ENCODE measurements at regions not wholly inside any gene's neighbourhood (a gene's known extent, or its start where the extent isn't known, plus 50 kb on each side); places are given as distances from the start of the nearest gene placed in this dataset.

- H3K27ac Mint-ChIP-seq = no peak overlapping the region
- WGBS (ENCODE audit: insufficient coverage) = no CpG with 5 or more reads among the region's 4 CpGs
- Histone ChIP-seq H3K4me2 (replicated peaks; ENCODE audit: low read depth, low read length, poor library complexity, severe bottlenecking) (no peak overlapping the region), H4K20me1 (ENCODE audit: control insufficient read depth, insufficient read depth, low read length, poor library complexity, severe bottlenecking) (no peaks in the 10 kb centered on the region), H2AFZ (ENCODE audit: insufficient read depth, low read depth, low read length, poor library complexity, severe bottlenecking) (no peak overlapping the region), H3K27ac (ENCODE audit: low read length in 2 of 2) (no peak overlapping the region), H3K9ac (ENCODE audit: low read length) (no peak overlapping the region), H3K79me2 (ENCODE audit: control insufficient read depth, insufficient read depth, low read length) (no peaks in the 10 kb centered on the region), H3K36me3 (replicated peaks in 1 of 2; ENCODE audit: control extremely low read depth in 1 of 2, control insufficient read depth in 1 of 2, extremely low read depth in 1 of 2, insufficient read depth in 2 of 2, low read length in 1 of 2) (no peaks in the 10 kb centered on the region), H3K4me1 (ENCODE audit: control insufficient read depth in 2 of 2, insufficient read depth in 2 of 2, low read length in 2 of 2) (no peaks in the 10 kb centered on the region), H3K9me3 (ENCODE audit: control extremely low read depth in 1 of 3, control insufficient read depth in 2 of 3, insufficient read depth in 1 of 3, low read length in 2 of 3) (peaks cover 0 to 1% (median 0%) of the 10 kb centered on the region in 3 donors), H3K4me3 (ENCODE audit: control extremely low read depth in 1 of 5, extremely low read depth in 1 of 5, insufficient read depth in 1 of 5, low read depth in 2 of 5, low read length in 4 of 5) (no peak overlapping the region), H3K27me3 (replicated peaks in 1 of 4; ENCODE audit: control extremely low read depth in 1 of 4, control insufficient read depth in 3 of 4, insufficient read depth in 4 of 4, low read length in 3 of 4) (no peaks in the 10 kb centered on the region)
- H3K27me3 Mint-ChIP-seq = peaks cover 16% of the 10 kb centered on the region
- TF ChIP-seq CTCF (IDR thresholded peaks at IDR 0.05) (no peak), EZH2 (IDR thresholded peaks at IDR 0.05; ENCODE audit: borderline replicate concordance, insufficient read depth, low read depth, low read length, poor library complexity, severe bottlenecking) (no peak)
- POLR2A ChIA-PET = no interaction called here
- ATAC-seq (ENCODE audit: low read depth) = no peak
- no peak for DNase-seq
- CTCF ChIA-PET = no interaction called here
- no peaks in the 10 kb centered on the region for H3K4me1 Mint-ChIP-seq
- intact Hi-C loops (cut with micrococcal nuclease) = no loop called here
- no peak overlapping the region for H3K4me3 Mint-ChIP-seq
- H3K9me3 Mint-ChIP-seq (ENCODE audit: insufficient read depth) = peaks cover 3% of the 10 kb centered on the region
These were observed 84.9 kb upstream of the MRPS9 start for GRCh38 chr2:104952976-104953375.

GRCh38 chr2:104965900-104966299 is 72.0 kb upstream of the MRPS9 start:
- CTCF ChIA-PET = no interaction called here
- ATAC-seq (ENCODE audit: low read depth) = no peak

More at GRCh38 chr2:104965900-104966299, 72.0 kb upstream of the MRPS9 start:
- H3K27ac Mint-ChIP-seq = no peak overlapping the region
- H3K9me3 Mint-ChIP-seq (ENCODE audit: insufficient read depth) = peaks cover 10% of the 10 kb centered on the region
- H2AFZ ChIP-seq (ENCODE audit: insufficient read depth, low read depth, low read length, poor library complexity, severe bottlenecking) = no peak overlapping the region
- H3K9ac ChIP-seq (ENCODE audit: low read length) = no peak overlapping the region
- H3K36me3 ChIP-seq (replicated peaks in 1 of 2; ENCODE audit: control extremely low read depth in 1 of 2, control insufficient read depth in 1 of 2, extremely low read depth in 1 of 2, insufficient read depth in 2 of 2, low read length in 1 of 2) = no peaks in the 10 kb centered on the region
- DNase-seq = no peak
- no peak overlapping the region for H3K4me3 Mint-ChIP-seq
- TF ChIP-seq EZH2 (IDR thresholded peaks at IDR 0.05; ENCODE audit: borderline replicate concordance, insufficient read depth, low read depth, low read length, poor library complexity, severe bottlenecking) (no peak), CTCF (IDR thresholded peaks at IDR 0.05) (no peak)
- no peaks in the 10 kb centered on the region for H3K4me1 Mint-ChIP-seq
- no peak overlapping the region for H3K27ac ChIP-seq (ENCODE audit: low read length in 2 of 2)
- intact Hi-C loops (cut with micrococcal nuclease) = no loop called here
- peaks cover 20% of the 10 kb centered on the region for H3K27me3 Mint-ChIP-seq
- H3K4me2 ChIP-seq (replicated peaks; ENCODE audit: low read depth, low read length, poor library complexity, severe bottlenecking) = no peak overlapping the region
- H3K4me3 ChIP-seq (ENCODE audit: control extremely low read depth in 1 of 5, extremely low read depth in 1 of 5, insufficient read depth in 1 of 5, low read depth in 2 of 5, low read length in 4 of 5) = no peak overlapping the region
- no peaks in the 10 kb centered on the region for H4K20me1 ChIP-seq (ENCODE audit: control insufficient read depth, insufficient read depth, low read length, poor library complexity, severe bottlenecking)
- H3K4me1 ChIP-seq (ENCODE audit: control insufficient read depth in 2 of 2, insufficient read depth in 2 of 2, low read length in 2 of 2) = no peaks in the 10 kb centered on the region
- no peaks in the 10 kb centered on the region for H3K79me2 ChIP-seq (ENCODE audit: control insufficient read depth, insufficient read depth, low read length)
- POLR2A ChIA-PET = no interaction called here
- peaks cover 8 to 11% (median 11%) of the 10 kb centered on the region in 3 donors for H3K9me3 ChIP-seq (ENCODE audit: control extremely low read depth in 1 of 3, control insufficient read depth in 2 of 3, insufficient read depth in 1 of 3, low read length in 2 of 3)
- peaks cover 0 to 6% (median 0%) of the 10 kb centered on the region in 4 experiments for H3K27me3 ChIP-seq (replicated peaks in 1 of 4; ENCODE audit: control extremely low read depth in 1 of 4, control insufficient read depth in 3 of 4, insufficient read depth in 4 of 4, low read length in 3 of 4)
